Activated effector memory CD4-positive, alpha-beta T cell treated with anti-CD3 and anti-CD28 coated beads, Interleukin-2, amount 50 U/mL, for 16 hours (primary cell): ENCODE measurements at regions not wholly inside any gene's neighbourhood (a gene's known extent, or its start where the extent isn't known, plus 50 kb on each side); places are given as distances from the start of the nearest gene placed in this dataset.

Experiments
- DNase-seq: peaks from one replicate; pipeline ENCODE4 v3.0.0-alpha.2; 2020

DNA sequence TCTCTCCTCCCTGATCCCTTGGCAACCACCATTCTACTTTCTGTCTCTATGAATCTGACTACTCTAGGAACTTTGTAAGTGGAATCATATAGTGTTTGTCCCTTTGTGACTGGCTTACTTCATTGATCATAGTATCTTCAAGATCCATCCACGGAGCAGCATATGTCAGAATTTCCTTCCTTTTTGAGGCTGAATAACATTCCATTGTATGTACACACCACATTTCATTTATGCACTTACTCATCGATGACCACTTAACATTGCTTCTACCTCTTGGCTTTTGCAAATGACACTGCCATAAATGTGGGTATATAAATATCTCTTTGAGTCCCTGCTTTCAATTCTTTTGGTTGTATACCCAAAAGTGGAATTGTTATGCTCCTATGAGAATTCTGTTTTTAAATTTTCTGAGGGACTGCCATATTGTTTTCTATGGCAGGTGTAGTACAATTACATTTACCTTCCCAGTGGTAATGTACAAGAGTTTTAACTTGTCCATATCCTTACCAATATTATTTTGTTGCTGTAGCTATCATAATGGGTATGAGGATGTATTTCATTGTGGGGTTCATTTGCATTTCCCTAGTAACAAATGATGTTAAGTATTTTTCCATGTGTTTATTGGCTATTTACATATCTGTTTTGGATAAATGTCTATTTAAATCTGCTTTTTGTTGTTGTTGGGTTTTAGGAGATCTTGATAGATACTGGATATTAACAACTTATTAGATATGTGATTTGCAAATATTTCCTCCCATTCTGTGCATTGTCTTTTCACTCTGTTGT lies 466.1 kb downstream of the C4orf33 start:
- DNase-seq = no peak

DNA sequence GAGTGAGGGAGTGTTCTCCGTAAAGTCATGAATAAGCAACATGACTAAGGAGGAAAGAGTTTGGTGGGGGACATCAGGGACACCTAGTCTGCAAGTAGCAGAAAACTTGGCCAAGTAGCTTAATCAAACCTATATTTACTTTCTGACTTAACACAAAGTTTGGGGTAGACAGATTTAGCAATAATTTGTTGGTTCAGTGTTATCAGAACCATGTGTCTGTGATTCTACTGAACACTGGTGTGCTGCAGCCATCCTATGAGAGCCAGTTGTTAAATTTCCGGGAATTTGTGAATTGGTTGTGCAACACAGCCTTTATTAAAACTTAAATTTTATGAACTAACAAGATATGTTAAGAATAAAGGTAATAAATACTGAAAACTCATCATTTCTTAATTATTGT lies 469.3 kb downstream of the C4orf33 start:
- DNase-seq = no peak

DNA sequence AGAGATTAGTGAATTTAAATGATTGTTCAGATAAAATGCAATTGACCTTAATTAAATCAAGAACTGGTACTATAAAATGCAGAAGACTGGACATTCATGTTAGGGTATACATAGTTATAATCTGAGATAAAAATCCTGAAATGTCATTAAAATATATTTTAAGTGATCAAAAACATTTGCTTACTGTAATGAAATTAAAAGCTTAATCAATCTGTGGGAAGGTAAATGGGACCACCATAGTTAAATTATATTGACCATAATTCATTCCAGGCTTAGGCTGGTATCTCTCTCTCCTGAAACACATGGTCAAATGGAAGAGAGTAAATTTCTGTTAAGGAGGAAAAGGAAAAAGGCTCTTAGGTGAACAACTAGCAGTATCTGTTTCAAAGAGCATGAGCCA lies 474.4 kb downstream of the C4orf33 start:
- no peak for DNase-seq

DNA sequence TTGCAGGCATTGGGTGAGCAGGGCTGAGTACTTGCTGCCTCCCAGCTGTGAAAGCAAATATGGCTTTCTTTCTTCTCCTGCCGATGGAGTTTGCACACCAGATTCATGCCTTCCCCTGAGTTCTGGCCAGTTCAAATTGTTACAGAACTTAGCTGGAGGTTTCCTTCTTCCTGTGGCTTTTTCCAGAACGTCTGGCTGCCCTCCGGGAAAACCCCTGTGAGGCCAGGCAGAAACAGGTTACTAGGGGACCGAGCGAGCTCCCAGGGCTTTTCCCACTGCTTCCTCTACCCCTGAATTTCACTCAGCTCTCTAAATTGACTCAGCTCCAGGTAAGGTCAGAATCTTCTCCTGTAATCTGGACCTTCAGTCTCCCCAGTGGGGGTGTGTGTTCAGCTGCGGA lies 482.4 kb downstream of the C4orf33 start:
- DNase-seq = no peak

DNA sequence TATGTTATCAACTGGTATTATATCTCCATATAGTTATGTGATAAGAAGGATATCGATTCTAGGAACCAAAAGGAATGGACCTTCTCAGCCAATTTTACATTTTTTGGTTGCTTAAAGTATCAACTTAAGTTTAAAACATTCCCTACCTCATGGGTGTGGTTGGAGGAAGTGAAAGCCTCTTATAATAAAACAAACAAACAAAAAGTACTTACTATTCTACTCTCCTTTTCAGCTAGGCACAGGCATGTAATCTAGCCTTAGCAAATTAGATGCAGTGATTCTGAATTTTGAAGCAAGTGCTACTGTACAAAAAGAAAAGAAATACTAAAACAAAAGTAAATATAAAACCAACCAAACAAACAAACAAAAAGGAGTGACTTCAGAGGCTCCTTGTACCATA lies 485.4 kb downstream of the C4orf33 start:
- DNase-seq = no peak

GRCh38 chr4:129583868-129584267 lies 487.9 kb downstream of the C4orf33 start:
- DNase-seq = no peak

GRCh38 chr4:129598582-129598981 lies 502.6 kb downstream of the C4orf33 start:
- no peak for DNase-seq

DNA sequence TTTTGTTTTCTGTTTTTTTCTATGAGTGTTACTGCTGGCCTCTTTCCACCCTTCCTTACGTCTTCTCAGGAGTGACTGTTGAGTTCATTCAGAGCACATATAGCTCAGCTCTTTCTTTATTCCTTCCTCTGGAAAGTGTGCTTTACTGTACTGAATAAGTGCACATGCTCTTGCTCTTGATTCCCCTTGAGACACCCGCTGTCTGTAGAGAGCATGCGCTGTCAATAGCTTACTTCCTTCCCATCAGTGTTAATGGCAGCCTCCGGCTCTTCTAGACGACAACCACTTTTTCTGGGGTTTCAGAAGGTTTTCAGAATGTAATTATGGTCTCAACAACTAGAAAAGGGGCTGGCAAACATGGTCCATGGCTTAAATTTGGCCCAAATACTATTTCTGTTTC lies 504.9 kb downstream of the C4orf33 start:
- DNase-seq = no peak

DNA sequence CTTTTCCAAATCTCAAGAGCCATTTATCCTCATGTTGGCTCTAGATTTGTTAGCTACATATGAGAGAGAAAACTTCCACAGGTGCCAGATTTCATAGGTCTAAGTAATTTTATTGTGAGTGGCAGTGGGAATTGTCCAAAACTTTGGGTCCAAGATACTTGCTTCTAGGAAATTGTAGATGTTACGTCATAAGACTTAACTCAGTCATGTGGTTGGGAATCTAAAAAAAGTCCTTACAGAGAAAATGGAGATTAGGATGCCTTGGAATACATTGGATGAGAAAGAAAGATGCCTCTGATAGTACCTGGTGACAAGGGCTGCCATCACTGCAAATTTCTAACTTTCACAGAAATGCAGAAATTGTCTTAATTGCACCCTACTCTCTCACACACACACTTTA lies 506.5 kb downstream of the C4orf33 start:
- no peak for DNase-seq

DNA sequence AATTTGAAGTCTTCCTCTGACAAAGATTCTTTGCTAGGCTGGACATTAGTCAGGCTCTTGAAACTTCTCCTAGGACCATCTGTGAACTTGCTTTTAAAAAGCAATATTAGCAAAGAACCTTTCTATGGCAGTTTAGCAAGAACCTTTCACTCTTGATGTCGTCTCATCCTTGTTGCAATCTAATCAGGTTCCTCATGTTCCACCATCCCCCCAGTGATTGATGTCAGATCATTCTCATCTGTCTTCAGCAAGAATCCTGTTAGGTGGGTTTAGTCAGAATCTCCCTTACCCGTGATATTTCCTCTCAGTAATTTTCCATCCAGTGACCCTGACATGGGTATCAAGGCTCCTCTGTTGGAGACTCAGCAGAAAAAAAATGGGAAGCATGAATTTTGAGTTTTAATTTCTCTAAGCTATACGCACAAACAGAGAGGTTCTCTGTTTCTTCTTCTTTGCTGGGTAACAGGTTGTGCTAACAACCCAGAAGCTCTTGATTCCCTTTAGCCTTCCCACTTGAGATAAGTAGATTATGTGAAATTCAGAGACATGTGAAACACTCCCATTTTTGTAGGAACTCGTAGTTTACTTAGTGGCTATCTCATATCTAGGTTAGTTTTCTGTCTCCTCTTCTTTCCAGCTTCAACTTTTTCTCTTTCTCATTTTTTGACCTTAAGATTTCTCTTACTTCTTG lies 507.4 kb downstream of the C4orf33 start:
- no peak for DNase-seq

- DNase-seq = no peak
Measured at GRCh38 chr4:129604632-129605255, 508.8 kb downstream of the C4orf33 start.

GRCh38 chr4:129614611-129615010 lies 518.7 kb downstream of the C4orf33 start:
- no peak for DNase-seq

DNA sequence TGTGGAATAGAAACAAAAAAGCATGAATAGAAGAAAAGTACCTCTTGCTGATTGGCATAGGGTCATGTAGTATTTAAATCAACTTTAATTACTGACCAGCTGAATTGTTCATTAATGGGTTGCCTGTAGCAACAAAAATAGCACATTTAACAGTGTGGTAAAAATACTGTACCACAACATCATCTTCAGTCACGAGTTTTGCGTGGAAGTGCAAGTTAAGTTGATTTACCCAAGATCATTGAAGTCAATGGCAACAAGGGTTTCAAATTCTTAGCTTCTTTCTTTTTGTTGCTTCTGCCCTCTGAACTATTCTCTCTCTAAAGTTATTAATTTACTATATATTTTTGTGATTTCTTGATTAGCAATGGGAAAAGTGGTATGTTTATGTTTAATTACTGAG lies 526.6 kb downstream of the C4orf33 start:
- no peak for DNase-seq

- no peak for DNase-seq
Measured at GRCh38 chr4:129623233-129623875, 527.4 kb downstream of the C4orf33 start.

DNA sequence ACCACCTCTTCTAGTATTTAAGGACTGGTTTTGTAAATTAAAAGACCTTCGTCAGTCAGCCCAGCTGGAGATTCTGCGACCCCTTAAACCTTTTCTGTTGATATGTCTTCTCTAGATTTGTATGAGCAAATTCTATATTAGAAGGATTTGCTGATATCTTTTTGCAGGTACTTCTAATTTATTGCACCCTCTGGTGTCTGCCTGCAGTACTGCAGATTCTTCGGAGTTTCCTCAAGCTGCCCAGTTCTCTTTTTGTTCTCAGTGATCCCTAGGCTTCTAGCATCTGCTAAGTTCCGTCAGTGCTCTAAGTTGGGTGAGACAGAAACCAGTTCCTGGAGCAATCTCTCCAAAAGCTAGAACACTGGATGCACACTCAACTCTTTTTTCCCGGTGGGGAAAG lies 545.2 kb downstream of the C4orf33 start:
- DNase-seq = peak; percentile 71

DNA sequence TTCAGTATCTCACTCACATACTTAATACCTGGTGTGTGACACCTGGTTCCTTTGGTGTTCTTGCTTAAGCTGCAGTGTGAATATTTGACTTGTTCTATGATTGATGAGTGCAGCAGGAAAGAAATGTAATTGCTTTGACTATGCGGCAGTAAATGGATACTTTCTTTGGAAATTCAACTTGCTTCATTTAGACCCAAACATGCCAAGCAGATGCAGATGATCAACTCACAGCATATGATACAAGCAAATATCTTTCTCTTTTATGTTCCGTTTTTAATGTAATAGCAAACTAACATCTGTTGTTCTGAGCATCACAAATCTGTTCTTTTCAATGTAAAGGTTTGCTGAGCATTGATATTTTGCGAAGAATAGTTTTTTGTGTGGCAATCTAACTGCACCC lies 549.5 kb downstream of the C4orf33 start:
- DNase-seq = no peak

- DNase-seq = no peak
Measured at GRCh38 chr4:129668092-129668491, 572.1 kb downstream of the C4orf33 start.

GRCh38 chr4:129672941-129673340 lies 577.0 kb downstream of the C4orf33 start:
- no peak for DNase-seq

- no peak for DNase-seq
Measured at GRCh38 chr4:129675036-129675435, 579.1 kb downstream of the C4orf33 start.

DNA sequence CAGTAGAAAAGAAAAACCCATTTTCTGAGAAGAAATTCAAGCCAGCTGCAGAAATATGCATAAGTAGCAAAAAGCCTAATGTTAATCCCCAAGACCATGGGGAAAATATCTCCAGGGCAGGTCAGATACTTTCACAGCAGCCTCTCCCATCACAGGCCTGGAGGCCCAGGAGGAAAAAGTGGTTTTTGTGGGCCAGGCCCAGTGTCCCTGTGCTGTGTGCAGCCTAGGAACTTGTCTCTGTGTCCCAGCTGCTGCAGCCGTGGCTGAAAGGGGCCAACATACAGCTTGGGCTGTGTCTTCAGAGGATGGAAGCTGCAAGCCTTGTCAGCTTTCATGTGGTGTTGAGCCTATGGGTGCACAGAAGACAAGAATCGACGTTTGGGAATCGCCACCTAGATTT lies 581.0 kb downstream of the C4orf33 start:
- no peak for DNase-seq

GRCh38 chr4:129682586-129682985 lies 586.6 kb downstream of the C4orf33 start:
- DNase-seq = no peak

- no peak for DNase-seq
Measured at GRCh38 chr4:129707949-129708348, 612.0 kb downstream of the C4orf33 start.

GRCh38 chr4:129708784-129709183 lies 612.8 kb downstream of the C4orf33 start:
- DNase-seq = no peak

DNA sequence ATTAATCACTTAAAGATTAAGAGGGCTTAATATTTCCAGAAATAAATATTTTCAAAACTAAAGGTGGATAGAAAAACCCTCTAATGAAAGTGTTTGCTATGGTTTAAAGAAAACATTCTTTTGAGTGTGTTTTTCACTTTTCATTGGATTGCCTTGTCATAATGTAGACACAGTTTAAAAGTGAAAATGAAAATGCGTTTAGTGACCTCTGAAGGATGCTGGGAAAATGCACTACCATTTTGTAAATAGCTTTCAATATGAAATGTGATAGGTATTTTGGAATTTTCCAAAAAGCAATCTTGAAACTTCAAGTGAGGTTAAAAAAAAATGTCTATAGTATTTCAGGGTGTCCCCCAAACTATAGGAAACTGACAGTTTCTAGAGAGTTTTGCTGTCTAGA lies 642.2 kb downstream of the C4orf33 start:
- no peak for DNase-seq
